GM13976 (cell line): ENCODE measurements at regions not wholly inside any gene's neighbourhood (a gene's known extent, or its start where the extent isn't known, plus 50 kb on each side); places are given as distances from the start of the nearest gene placed in this dataset.

ENCODE experiments used
- DNase-seq: peaks from one replicate; pipeline ENCODE4 v3.0.0; 2012; ENCODE audit warnings: low spot score
- in situ Hi-C: fragments of 300-500 bp; cut with MboI; formaldehyde crosslinking; loops from one replicate; pipeline ENCODE4 v1.12.0; 2022; ENCODE audit warnings: low sequenced_read_pairs, mixed read lengths, inconsistent platforms; ENCODE audit not compliant: unreplicated experiment
- TF ChIP-seq, protein P1 (sequence below): IDR thresholded peaks from 2 replicates; pipeline ENCODE4 v1.5.1; 2012; ENCODE audit warnings: borderline replicate concordance, mild to moderate bottlenecking; ENCODE audit not compliant: insufficient read depth; ENCODE audit errors: extremely low read depth, missing control alignments, control extremely low read depth

DNA sequence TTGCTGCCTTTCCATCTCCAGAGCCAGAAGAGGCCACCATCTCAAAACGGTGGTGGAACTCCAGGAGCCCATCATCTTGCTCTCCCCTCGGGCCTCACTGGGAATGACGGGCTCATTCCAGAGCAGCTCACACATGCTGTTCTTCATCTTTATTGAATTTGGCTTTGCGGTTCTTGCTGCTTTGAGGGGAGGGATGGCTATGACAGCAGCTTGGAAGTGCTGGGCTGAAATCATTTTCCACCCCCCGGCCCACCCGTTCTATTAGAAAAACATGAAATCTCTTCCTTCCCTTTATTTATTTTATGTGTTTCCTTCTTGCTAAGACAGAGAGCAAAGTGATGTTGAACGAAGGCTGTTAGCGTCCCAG, 149.8 kb upstream of the RPL38 start:
- in situ Hi-C loops, result no loop called here
- DNase-seq, result no peak
- TF ChIP-seq, protein P1, sequence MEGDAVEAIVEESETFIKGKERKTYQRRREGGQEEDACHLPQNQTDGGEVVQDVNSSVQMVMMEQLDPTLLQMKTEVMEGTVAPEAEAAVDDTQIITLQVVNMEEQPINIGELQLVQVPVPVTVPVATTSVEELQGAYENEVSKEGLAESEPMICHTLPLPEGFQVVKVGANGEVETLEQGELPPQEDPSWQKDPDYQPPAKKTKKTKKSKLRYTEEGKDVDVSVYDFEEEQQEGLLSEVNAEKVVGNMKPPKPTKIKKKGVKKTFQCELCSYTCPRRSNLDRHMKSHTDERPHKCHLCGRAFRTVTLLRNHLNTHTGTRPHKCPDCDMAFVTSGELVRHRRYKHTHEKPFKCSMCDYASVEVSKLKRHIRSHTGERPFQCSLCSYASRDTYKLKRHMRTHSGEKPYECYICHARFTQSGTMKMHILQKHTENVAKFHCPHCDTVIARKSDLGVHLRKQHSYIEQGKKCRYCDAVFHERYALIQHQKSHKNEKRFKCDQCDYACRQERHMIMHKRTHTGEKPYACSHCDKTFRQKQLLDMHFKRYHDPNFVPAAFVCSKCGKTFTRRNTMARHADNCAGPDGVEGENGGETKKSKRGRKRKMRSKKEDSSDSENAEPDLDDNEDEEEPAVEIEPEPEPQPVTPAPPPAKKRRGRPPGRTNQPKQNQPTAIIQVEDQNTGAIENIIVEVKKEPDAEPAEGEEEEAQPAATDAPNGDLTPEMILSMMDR, result no peak

DNA sequence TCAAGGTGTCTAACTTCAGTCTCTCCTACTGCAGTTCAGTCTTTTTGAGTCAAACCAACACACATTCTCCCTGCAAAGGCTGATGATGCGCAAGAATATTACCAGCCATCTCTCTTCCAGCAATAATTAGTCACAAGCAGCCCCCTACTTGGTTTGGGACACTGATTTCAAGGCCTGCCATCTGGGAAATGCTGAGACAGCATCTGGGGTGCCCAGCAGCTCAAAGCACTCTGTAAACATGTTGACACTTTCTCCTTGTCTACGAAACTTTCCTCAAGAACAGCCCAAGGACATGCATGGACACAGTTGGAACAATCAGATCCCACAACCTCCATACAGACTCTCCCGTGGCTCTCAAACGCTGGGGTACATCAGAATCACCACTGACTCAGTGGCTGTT, 149.2 kb upstream of the RPL38 start:
- in situ Hi-C loops, result no loop called here
- no peak for DNase-seq
- TF ChIP-seq, protein P1, result no peak

DNA sequence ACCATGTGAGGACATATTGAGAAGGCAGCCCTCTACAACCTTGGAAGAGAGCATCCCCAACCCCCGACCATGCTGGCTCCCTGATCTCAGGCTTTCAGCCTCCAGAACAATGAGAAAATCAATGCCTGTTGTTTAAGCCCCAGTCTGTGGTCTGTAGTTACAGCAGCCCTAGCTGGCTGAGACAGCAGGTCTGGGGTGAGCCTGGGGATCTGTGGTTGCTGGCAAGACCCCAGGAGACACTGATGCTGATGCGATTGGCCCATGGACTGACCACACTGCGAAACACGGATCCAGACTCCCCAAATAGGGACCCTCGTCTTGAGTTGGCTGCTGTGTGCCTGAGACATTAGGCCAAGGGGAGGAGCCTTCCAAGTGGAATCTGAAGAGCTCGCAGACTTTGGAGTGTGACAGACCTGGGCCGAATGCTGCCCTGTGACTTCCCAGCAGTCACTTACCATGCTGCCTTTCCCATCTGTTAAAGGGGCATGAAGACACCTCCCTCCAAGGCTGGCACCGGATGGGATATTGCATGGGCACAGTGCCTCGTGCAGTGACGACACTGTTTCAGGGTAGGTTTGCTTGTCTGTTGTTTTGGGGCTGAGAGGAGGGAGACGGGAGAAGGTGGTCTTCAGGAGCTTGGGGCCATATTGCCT, 147.8 kb upstream of the RPL38 start:
- DNase-seq, result no peak
- in situ Hi-C loops, result no loop called here

DNA sequence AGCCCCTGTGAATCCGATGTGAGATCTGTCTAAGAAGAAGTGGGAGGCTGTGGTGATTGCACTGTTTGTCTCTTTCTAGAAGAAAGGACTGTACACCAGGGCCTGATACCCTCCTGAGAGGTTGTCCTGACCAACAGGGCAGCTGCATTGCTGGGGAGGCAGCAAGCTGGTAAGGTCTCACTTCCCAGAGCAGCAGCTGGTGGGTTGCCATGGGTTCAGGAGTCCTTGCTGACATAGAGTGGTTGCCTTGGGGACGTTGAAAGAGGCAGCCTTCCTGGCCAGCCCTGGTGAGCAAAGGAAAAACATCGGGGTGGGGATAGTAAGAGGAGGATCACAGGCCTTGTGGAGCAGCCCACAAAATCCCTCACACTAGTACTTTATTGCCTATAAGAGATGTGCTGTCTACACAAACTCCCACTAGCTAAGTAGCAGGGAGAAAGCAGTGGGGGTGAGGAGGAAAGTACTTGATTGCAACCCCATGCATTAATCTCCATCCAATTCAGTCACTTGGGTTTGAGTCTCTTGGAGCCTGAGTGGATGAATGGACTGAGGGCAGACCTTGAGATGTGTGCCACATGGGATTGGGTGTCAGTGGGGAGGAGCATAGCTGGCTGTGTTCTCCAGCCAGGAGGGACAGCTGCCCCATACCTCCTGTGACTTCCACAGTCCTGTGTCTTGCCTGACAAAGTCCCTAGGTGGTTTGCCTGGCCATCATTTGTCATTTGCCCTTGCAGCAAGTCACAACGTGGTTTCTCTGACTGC, 143.8 kb upstream of the RPL38 start:
- DNase-seq, result no peak
- in situ Hi-C loops, result no loop called here
- TF ChIP-seq, protein P1, result no peak

More for the DNA sequence above, 147.8 kb upstream of the RPL38 start:
- TF ChIP-seq, protein P1, result no peak

DNA sequence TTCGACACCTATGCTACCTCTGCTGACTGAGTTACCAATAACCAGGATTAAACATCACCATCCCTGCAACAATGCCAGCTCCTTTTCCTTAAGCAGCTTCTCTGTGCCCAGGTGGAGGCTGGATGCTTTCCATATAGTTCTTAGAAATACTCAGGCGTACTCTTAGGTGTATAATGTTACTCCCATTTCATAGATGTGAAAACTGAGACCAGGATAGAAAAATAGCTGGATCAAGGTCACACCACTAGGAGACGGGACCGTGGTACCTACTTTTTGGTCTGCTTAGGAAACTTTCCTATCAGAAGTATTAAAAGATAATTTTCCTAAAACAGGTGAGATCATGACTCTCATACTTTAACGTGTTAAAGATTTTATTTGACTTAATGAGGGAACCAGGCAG, 141.7 kb upstream of the RPL38 start:
- in situ Hi-C loops, result no loop called here
- TF ChIP-seq, protein P1, result no peak
- no peak for DNase-seq

DNA sequence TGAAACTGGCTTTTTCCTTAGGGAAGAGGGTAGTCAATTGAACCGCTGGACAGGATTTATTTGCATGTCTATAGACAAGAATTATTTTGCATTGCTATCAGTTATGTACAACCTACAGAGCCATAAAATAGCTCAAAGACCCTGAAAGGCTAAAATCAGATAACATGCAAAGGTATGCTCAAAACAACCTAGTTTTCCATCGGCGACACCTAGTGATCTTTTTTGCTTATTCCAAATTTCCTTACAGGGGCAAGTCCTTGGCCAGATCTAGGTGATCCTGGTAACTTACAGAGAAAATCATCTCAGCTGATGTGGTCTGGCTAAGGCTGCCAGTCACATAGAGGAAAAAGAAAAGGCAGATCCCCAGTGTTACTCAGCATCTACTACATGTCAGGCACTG, 141.2 kb upstream of the RPL38 start:
- in situ Hi-C loops, result no loop called here
- TF ChIP-seq, protein P1, result no peak
- DNase-seq, result no peak

DNA sequence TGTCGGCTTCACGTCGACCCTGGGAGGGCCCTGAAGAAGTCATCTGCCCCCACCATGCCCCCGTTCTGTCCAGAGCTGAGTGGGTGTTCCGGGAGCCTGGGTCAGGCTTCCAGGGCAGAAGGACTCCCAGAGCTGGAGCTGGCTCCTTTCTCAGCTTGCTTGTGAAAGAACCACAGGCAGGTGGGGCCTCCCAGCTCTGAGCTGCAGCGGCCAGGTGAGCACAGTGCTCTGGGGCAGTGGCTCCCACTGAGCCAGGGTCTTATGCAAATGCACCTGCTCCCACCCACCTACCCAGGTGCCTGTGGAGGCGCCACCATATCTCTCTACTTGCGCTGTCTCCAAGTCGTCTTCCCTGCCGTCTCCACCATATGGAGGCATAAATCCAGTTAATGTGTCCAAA, 140.0 kb upstream of the RPL38 start:
- TF ChIP-seq, protein P1, result no peak
- DNase-seq, result no peak
- in situ Hi-C loops, result no loop called here
